Mesenchymal stem cell (in vitro differentiated cells and primary cell): ENCODE measurements at regions not wholly inside any gene's neighbourhood (a gene's known extent, or its start where the extent isn't known, plus 50 kb on each side); places are given as distances from the start of the nearest gene placed in this dataset.

Experiments used
- DNase-seq: peaks from one replicate; pipeline ENCODE4 v3.0.0-alpha.2; 2013
- H2AFZ ChIP-seq: one replicate; pipeline ENCODE4 v1.6.1; 2013; ENCODE audit warnings: low read depth, mild to moderate bottlenecking, control low read depth, inconsistent platforms, low read length, moderate library complexity
- H2AK5ac ChIP-seq: 2 replicates; pipeline ENCODE4 v1.6.1; 2013; ENCODE audit warnings: low read length, moderate library complexity, mild to moderate bottlenecking, inconsistent platforms; ENCODE audit not compliant: severe bottlenecking
- H2BK120ac ChIP-seq: one replicate; pipeline ENCODE4 v1.6.1; 2013; ENCODE audit warnings: low read depth, mild to moderate bottlenecking, inconsistent platforms, low read length, moderate library complexity
- H2BK12ac ChIP-seq, 2 experiments: one replicate each; pipeline ENCODE4 v1.6.1; 2013; ENCODE audit warnings: inconsistent platforms in 2 of 2, low read length in 2 of 2, mild to moderate bottlenecking in 2 of 2, moderate library complexity in 2 of 2, control low read depth in 1 of 2
- H2BK15ac ChIP-seq: one replicate; pipeline ENCODE4 v1.6.1; 2013; ENCODE audit warnings: mild to moderate bottlenecking, low read depth, inconsistent platforms; ENCODE audit not compliant: poor library complexity, severe bottlenecking
- H2BK5ac ChIP-seq: 2 replicates; pipeline ENCODE4 v1.6.1; 2013; ENCODE audit warnings: low read depth, mild to moderate bottlenecking, low read length, control low read depth, inconsistent platforms; ENCODE audit not compliant: poor library complexity, severe bottlenecking
- H3K14ac ChIP-seq, 2 experiments: one replicate each; pipeline ENCODE4 v1.6.1; 2013; ENCODE audit warnings: inconsistent platforms in 2 of 2, low read length in 2 of 2, control low read depth in 1 of 2, mild to moderate bottlenecking in 1 of 2, moderate library complexity in 1 of 2
- H3K18ac ChIP-seq, 2 experiments: one replicate each; pipeline ENCODE4 v1.6.1; 2013; ENCODE audit warnings: inconsistent platforms in 2 of 2, low read length in 2 of 2, control low read depth in 1 of 2, low read depth in 1 of 2, mild to moderate bottlenecking in 1 of 2
- H3K23ac ChIP-seq, 2 experiments: one replicate each; pipeline ENCODE4 v1.6.1; 2013; ENCODE audit warnings: inconsistent platforms in 2 of 2, low read length in 2 of 2, mild to moderate bottlenecking in 2 of 2, moderate library complexity in 2 of 2, control low read depth in 1 of 2
- H3K27ac ChIP-seq: 2 replicates; pipeline ENCODE4 v1.5.1; 2013; ENCODE audit warnings: mild to moderate bottlenecking, moderate library complexity, low read length, control low read depth, inconsistent platforms; ENCODE audit not compliant: poor library complexity, severe bottlenecking
- H3K27me3 ChIP-seq, 2 experiments: 2 replicates each; pipeline versions ENCODE4 v1.6.1 to v1.7.0; 2013; ENCODE audit warnings: low read length in 2 of 2, mild to moderate bottlenecking in 2 of 2, moderate library complexity in 2 of 2, control low read depth in 1 of 2, inconsistent platforms in 1 of 2; ENCODE audit not compliant: control insufficient read depth in 1 of 2, insufficient read depth in 1 of 2
- H3K36me3 ChIP-seq, 2 experiments: 2 replicates each; pipeline versions ENCODE4 v1.6.1 to v1.7.0; 2013; ENCODE audit warnings: low read length in 2 of 2, control low read depth in 1 of 2, inconsistent platforms in 1 of 2, low read depth in 1 of 2, mild to moderate bottlenecking in 1 of 2; ENCODE audit not compliant: insufficient read depth in 2 of 2, control insufficient read depth in 1 of 2
- H3K4ac ChIP-seq, 2 experiments: one replicate each; pipeline ENCODE4 v1.6.1; 2013; ENCODE audit warnings: inconsistent platforms in 2 of 2, low read length in 2 of 2, mild to moderate bottlenecking in 2 of 2, moderate library complexity in 2 of 2, control low read depth in 1 of 2, low read depth in 1 of 2
- H3K4me1 ChIP-seq: 2 replicates; pipeline ENCODE4 v1.6.1; 2013; ENCODE audit warnings: low read depth, low read length, control low read depth; ENCODE audit not compliant: control insufficient read depth, insufficient read depth
- H3K4me2 ChIP-seq: 2 replicates; pipeline ENCODE4 v1.6.1; 2013; ENCODE audit warnings: low read length, mild to moderate bottlenecking, inconsistent platforms; ENCODE audit not compliant: poor library complexity, severe bottlenecking
- H3K4me3 ChIP-seq, 2 experiments: 2 replicates each; pipeline versions ENCODE4 v1.5.1 to v1.7.0; 2013; ENCODE audit warnings: low read length in 2 of 2, mild to moderate bottlenecking in 2 of 2, control low read depth in 1 of 2, low read depth in 1 of 2; ENCODE audit not compliant: insufficient read depth in 1 of 2
- H3K79me1 ChIP-seq: replicated peaks from 2 replicates; pipeline ENCODE4 v1.6.1; 2013; ENCODE audit warnings: mild to moderate bottlenecking, control low read depth, low read length, inconsistent platforms; ENCODE audit not compliant: poor library complexity, severe bottlenecking
- H3K9ac ChIP-seq: 2 replicates; pipeline ENCODE4 v1.7.0; 2013; ENCODE audit warnings: mild to moderate bottlenecking, low read length, moderate library complexity
- H3K9me3 ChIP-seq: 2 replicates; pipeline ENCODE4 v1.7.0; 2013; ENCODE audit warnings: mild to moderate bottlenecking, low read length; ENCODE audit not compliant: control insufficient read depth
- H4K8ac ChIP-seq: one replicate; pipeline ENCODE4 v1.6.1; 2013; ENCODE audit warnings: inconsistent platforms, mild to moderate bottlenecking, low read length, moderate library complexity
- H4K91ac ChIP-seq: one replicate; pipeline ENCODE4 v1.6.1; 2013; ENCODE audit warnings: mild to moderate bottlenecking, low read length, inconsistent platforms
- WGBS: methylation state at CpG from one replicate; pipeline ENCODE4 v1.1.7; 2013; ENCODE audit warnings: mixed read lengths; 5-methylcytosine and 5-hydroxymethylcytosine counted together

GRCh38 chr5:117098094-117098493 is 523.5 kb upstream of the SEMA6A start:
- Histone ChIP-seq H2BK12ac (no peak overlapping the region), H3K23ac (no peak overlapping the region), H3K14ac (no peak overlapping the region), H3K9me3 (no peaks in the 10 kb centered on the region), H3K27me3 (no peaks in the 10 kb centered on the region), H3K4me3 (no peak overlapping the region), H2AFZ (no peak overlapping the region), H3K18ac (no peak overlapping the region), H3K4me2 (no peak overlapping the region), H2AK5ac (no peak overlapping the region), H3K79me1 (no peaks in the 10 kb centered on the region), H3K9ac (no peak overlapping the region), H4K8ac (no peak overlapping the region), H2BK120ac (no peak overlapping the region), H2BK15ac (no peak overlapping the region), H4K91ac (no peak overlapping the region), H2BK5ac (no peak overlapping the region), H3K4me1 (no peaks in the 10 kb centered on the region), H3K4ac (no peak overlapping the region), H3K36me3 (no peaks in the 10 kb centered on the region), H3K27ac (no peak overlapping the region)
- no peak for DNase-seq
- WGBS = 100% methylated on average over 1 of the region's 3 CpGs

GRCh38 chr5:117095346-117096332 is 521.0 kb upstream of the SEMA6A start:
- no peak overlapping the region for H3K4ac ChIP-seq
- H2BK12ac ChIP-seq = no peak overlapping the region
- 52% methylated on average over 8 of the region's 10 CpGs for WGBS
- H2BK5ac ChIP-seq = no peak overlapping the region
- H3K27ac ChIP-seq = no peak overlapping the region
- no peaks in the 10 kb centered on the region for H3K4me1 ChIP-seq
- no peak overlapping the region for H3K9ac ChIP-seq
- no peak overlapping the region for H2BK120ac ChIP-seq
- no peak overlapping the region for H3K23ac ChIP-seq
- no peaks in the 10 kb centered on the region for H3K36me3 ChIP-seq
- no peak overlapping the region for H2AK5ac ChIP-seq
- H3K27me3 ChIP-seq = no peaks in the 10 kb centered on the region
- no peak for DNase-seq
- H2AFZ ChIP-seq = no peak overlapping the region
- no peak overlapping the region for H3K4me3 ChIP-seq
- H3K14ac ChIP-seq = no peak overlapping the region
- no peaks in the 10 kb centered on the region for H3K9me3 ChIP-seq
- H3K18ac ChIP-seq = no peak overlapping the region
- H2BK15ac ChIP-seq = no peak overlapping the region
- H4K91ac ChIP-seq = no peak overlapping the region
- no peak overlapping the region for H4K8ac ChIP-seq
- H3K4me2 ChIP-seq = no peak overlapping the region
- H3K79me1 ChIP-seq = no peaks in the 10 kb centered on the region

- Histone ChIP-seq H2BK12ac (no peak overlapping the region), H3K4me1 (no peaks in the 10 kb centered on the region), H3K4ac (no peak overlapping the region), H2AFZ (no peak overlapping the region), H3K9ac (no peak overlapping the region), H2BK120ac (no peak overlapping the region), H3K18ac (no peak overlapping the region), H3K23ac (no peak overlapping the region), H4K91ac (no peak overlapping the region), H3K4me2 (no peak overlapping the region), H4K8ac (no peak overlapping the region), H2BK5ac (no peak overlapping the region), H3K27me3 (no peaks in the 10 kb centered on the region), H3K4me3 (no peak overlapping the region), H3K79me1 (no peaks in the 10 kb centered on the region), H2BK15ac (no peak overlapping the region), H3K36me3 (no peaks in the 10 kb centered on the region), H3K14ac (no peak overlapping the region), H2AK5ac (no peak overlapping the region), H3K9me3 (no peaks in the 10 kb centered on the region), H3K27ac (no peak overlapping the region)
- DNase-seq = no peak
- 96% methylated on average over 15 of the region's 17 CpGs for WGBS
These were observed 519.6 kb upstream of the SEMA6A start for GRCh38 chr5:117094114-117094815.

GRCh38 chr5:117093653-117094052 is 519.0 kb upstream of the SEMA6A start:
- H3K4me1 ChIP-seq = no peaks in the 10 kb centered on the region
- no peaks in the 10 kb centered on the region for H3K79me1 ChIP-seq
- H3K27ac ChIP-seq = no peak overlapping the region
- WGBS = 96% methylated on average over 11 of the region's 12 CpGs
- H3K27me3 ChIP-seq = no peaks in the 10 kb centered on the region
- no peak overlapping the region for H3K4ac ChIP-seq
- no peaks in the 10 kb centered on the region for H3K9me3 ChIP-seq
- H3K4me2 ChIP-seq = no peak overlapping the region
- H3K4me3 ChIP-seq = no peak overlapping the region
- H3K23ac ChIP-seq = no peak overlapping the region
- H2BK12ac ChIP-seq = no peak overlapping the region
- no peak overlapping the region for H2AFZ ChIP-seq
- H3K18ac ChIP-seq = no peak overlapping the region
- H2AK5ac ChIP-seq = no peak overlapping the region
- no peak overlapping the region for H4K8ac ChIP-seq
- no peak overlapping the region for H3K14ac ChIP-seq
- no peak overlapping the region for H3K9ac ChIP-seq
- H2BK15ac ChIP-seq = no peak overlapping the region
- no peak overlapping the region for H2BK120ac ChIP-seq
- H3K36me3 ChIP-seq = no peaks in the 10 kb centered on the region
- no peak overlapping the region for H2BK5ac ChIP-seq
- DNase-seq = no peak
- H4K91ac ChIP-seq = no peak overlapping the region
